Fibroblast of lung (primary cell): ENCODE measurements at regions not wholly inside any gene's neighbourhood (a gene's known extent, or its start where the extent isn't known, plus 50 kb on each side); places are given as distances from the start of the nearest gene placed in this dataset.

Source experiments
- CTCF ChIP-seq, 2 donors: IDR thresholded peaks in 1 of 2; conservative IDR thresholded peaks in 1 of 2; 1 replicate in 1 of 2; 2 replicates in 1 of 2; pipeline ENCODE4 v1.5.1; 2011 to 2012; ENCODE audit warnings: low read length in 2 of 2, control low read depth in 1 of 2, inconsistent platforms in 1 of 2, low read depth in 1 of 2, mild to moderate bottlenecking in 1 of 2
- EZH2 ChIP-seq: IDR thresholded peaks from 2 replicates; pipeline ENCODE4 v1.5.1; 2012; ENCODE audit warnings: low read length, control low read depth, mild to moderate bottlenecking; ENCODE audit errors: missing control alignments

GRCh38 chr2:5977477-5977876 lies 285.3 kb downstream of the SOX11 start:
- TF ChIP-seq CTCF (conservative IDR thresholded peaks at IDR 0.05 in 1 of 2, IDR thresholded peaks at IDR 0.05 in 1 of 2; ENCODE audit: low read depth in 1 of 2, low read length in 2 of 2) (no peak), EZH2 (no peak)
